GM23338 (cell line): ENCODE measurements at regions not wholly inside any gene's neighbourhood (a gene's known extent, or its start where the extent isn't known, plus 50 kb on each side); places are given as distances from the start of the nearest gene placed in this dataset.

ENCODE experiments used
- CREB1 ChIP-seq: fragments of 250-450 bp; sonication (Bioruptor Pico); IDR thresholded peaks from 2 replicates; pipeline ENCODE4 v1.5.0; 2020; ENCODE audit warnings: low read depth, mild to moderate bottlenecking, moderate library complexity
- CTCF ChIP-seq, 2 experiments: fragments of 200-600 bp in 1 of 2; sonication (generic) in 1 of 2; conservative IDR thresholded peaks; 2 replicates each; pipeline versions ENCODE4 v1.5.1 to v1.6.1; 2016 to 2017; ENCODE audit warnings: antibody characterized with exemption in 2 of 2, low read depth in 2 of 2, mild to moderate bottlenecking in 2 of 2, moderate library complexity in 1 of 2
- EZH2 ChIP-seq: fragments of 200-600 bp; sonication (generic); IDR thresholded peaks from one replicate; pipeline ENCODE4 v1.8.0; 2017; ENCODE audit warnings: antibody characterized with exemption, mild to moderate bottlenecking, low read depth; ENCODE audit not compliant: unreplicated experiment
- JUNB ChIP-seq: IDR thresholded peaks from one replicate; pipeline ENCODE4 v1.6.1; 2016; ENCODE audit warnings: antibody characterized with exemption; ENCODE audit not compliant: unreplicated experiment
- NANOG ChIP-seq: IDR thresholded peaks from 2 replicates; pipeline ENCODE4 v1.6.1; 2016; ENCODE audit warnings: antibody characterized with exemption, borderline replicate concordance
- POLR2AphosphoS5 ChIP-seq: IDR thresholded peaks from 2 replicates; pipeline ENCODE4 v1.6.1; 2016; ENCODE audit warnings: antibody characterized with exemption, low read depth
- REST ChIP-seq: IDR thresholded peaks from one replicate; pipeline ENCODE4 v1.6.1; 2018; ENCODE audit warnings: antibody characterized with exemption; ENCODE audit not compliant: unreplicated experiment

DNA sequence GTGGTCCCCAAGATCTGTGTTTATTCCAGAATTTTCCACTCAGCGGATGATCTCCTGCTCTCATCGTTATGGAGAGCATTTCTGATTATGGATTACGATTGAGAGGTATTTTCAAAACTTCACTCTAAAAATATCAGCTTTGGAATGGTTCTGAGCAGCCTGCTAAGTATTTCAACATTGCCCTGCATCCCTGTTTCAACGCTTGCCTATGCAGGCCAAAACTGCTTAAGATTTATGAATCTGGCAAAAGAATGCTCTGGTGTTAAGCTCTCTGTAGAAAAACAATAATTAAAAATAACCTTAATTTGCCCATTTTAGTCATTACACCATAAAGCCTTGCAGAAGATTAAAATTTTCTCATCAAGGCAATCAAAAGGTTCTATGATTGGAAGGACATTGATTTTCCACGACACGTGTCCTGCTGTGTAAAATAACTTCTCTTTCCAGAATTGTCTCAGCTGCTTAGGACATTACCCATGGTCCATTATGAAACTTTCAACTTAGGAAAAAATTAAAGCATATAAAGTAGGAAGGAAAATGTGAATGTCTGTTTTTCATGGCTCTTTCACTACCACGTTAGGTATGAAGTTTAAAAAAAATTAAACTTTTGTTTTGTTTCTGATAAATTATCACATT, 229.9 kb downstream of the ACKR3 start:
- TF ChIP-seq EZH2, result no peak
- TF ChIP-seq POLR2AphosphoS5, result no peak
- no peak for TF ChIP-seq CTCF (conservative IDR thresholded peaks at IDR 0.05; ENCODE audit: low read depth in 2 of 2)
- no peak for TF ChIP-seq JUNB
- no peak for TF ChIP-seq REST
- TF ChIP-seq NANOG, result no peak
- no peak for TF ChIP-seq CREB1
